IPS DF 4.7 (cell line): ENCODE measurements at regions not wholly inside any gene's neighbourhood (a gene's known extent, or its start where the extent isn't known, plus 50 kb on each side); places are given as distances from the start of the nearest gene placed in this dataset.

Source experiments
- DNase-seq: peaks from one replicate; pipeline ENCODE4 v3.0.0-alpha.2; 2013; ENCODE audit warnings: low spot score; ENCODE audit errors: extremely low read depth

- no peak for DNase-seq
These were observed 167.1 kb upstream of the MMS22L start for GRCh38 chr6:97450087-97450486.

- DNase-seq, result no peak
These were observed 173.1 kb upstream of the MMS22L start for GRCh38 chr6:97456070-97456469.

- no peak for DNase-seq
These were observed 176.5 kb upstream of the MMS22L start for GRCh38 chr6:97459535-97459934.

GRCh38 chr6:97459986-97460385, 177.0 kb upstream of the MMS22L start:
- no peak for DNase-seq

GRCh38 chr6:97460394-97461080, 177.5 kb upstream of the MMS22L start:
- DNase-seq, result no peak

- DNase-seq, result no peak
These were observed 178.2 kb upstream of the MMS22L start for GRCh38 chr6:97461218-97461617.

GRCh38 chr6:97462031-97462430, 179.0 kb upstream of the MMS22L start:
- no peak for DNase-seq

- DNase-seq, result no peak
These were observed 180.1 kb upstream of the MMS22L start for GRCh38 chr6:97462938-97463598.

- DNase-seq, result no peak
These were observed 183.0 kb upstream of the MMS22L start for GRCh38 chr6:97465877-97466561.

GRCh38 chr6:97468981-97469380, 186.0 kb upstream of the MMS22L start:
- DNase-seq, result no peak

GRCh38 chr6:97469451-97469850, 186.4 kb upstream of the MMS22L start:
- no peak for DNase-seq

GRCh38 chr6:97470322-97470721, 187.3 kb upstream of the MMS22L start:
- DNase-seq, result no peak

- no peak for DNase-seq
These were observed 191.0 kb upstream of the MMS22L start for GRCh38 chr6:97473979-97474378.

GRCh38 chr6:97497713-97498331, 214.8 kb upstream of the MMS22L start:
- DNase-seq, result no peak

GRCh38 chr6:97501853-97502252, 218.8 kb upstream of the MMS22L start:
- DNase-seq, result no peak

- no peak for DNase-seq
These were observed 225.6 kb upstream of the MMS22L start for GRCh38 chr6:97508646-97509045.

- peak; percentile 25 for DNase-seq
These were observed 230.2 kb upstream of the MMS22L start for GRCh38 chr6:97513260-97513659.

- peak; percentile 49 for DNase-seq
These were observed 241.8 kb upstream of the MMS22L start for GRCh38 chr6:97524811-97525210.

GRCh38 chr6:97535800-97536199, 252.8 kb upstream of the MMS22L start:
- DNase-seq, result no peak

GRCh38 chr6:97548354-97548753, 265.3 kb upstream of the MMS22L start:
- DNase-seq, result no peak

GRCh38 chr6:97557355-97557754, 274.3 kb upstream of the MMS22L start:
- no peak for DNase-seq

GRCh38 chr6:97563529-97563928, 280.5 kb upstream of the MMS22L start:
- no peak for DNase-seq
